Endothelial cell of umbilical vein (primary cell): ENCODE measurements at regions not wholly inside any gene's neighbourhood (a gene's known extent, or its start where the extent isn't known, plus 50 kb on each side); places are given as distances from the start of the nearest gene placed in this dataset.

Source experiments
- BruUV-seq: library from RNA; stranded (reverse); fragments of 400-500 nt; replicated peaks from 2 replicates; lab custom pipeline; 2021; lab: Mats Ljungman, UMichigan
- CTCF ChIA-PET: fragments of 300-600, 350-600 bp; sonication (Branson Sonifier 250); formaldehyde crosslinking; loops from one replicate; lab custom pipeline; 2021; ENCODE audit warnings: antibody characterized with exemption, inconsistent platforms; lab: Charles Lee
- POLR2A ChIA-PET: fragments of 300-600, 350-600 bp; sonication (Branson Sonifier 250); formaldehyde crosslinking; loops from one replicate; lab custom pipeline; 2021; ENCODE audit warnings: antibody characterized with exemption, inconsistent platforms; lab: Charles Lee
- DNase-seq: peaks from one replicate; pipeline ENCODE4 v3.0.0-alpha.2; 2011; ENCODE audit warnings: low read depth, low spot score
- FAIRE-seq: peaks from 2 replicates; lab custom pipeline; 2011; peaks lifted over from hg19 to GRCh38; lab: Jason Lieb, UNC
- H2AFZ ChIP-seq: 2 replicates; pipeline ENCODE4 v1.6.0; 2012; ENCODE audit warnings: low read depth, low read length, control low read depth, inconsistent platforms
- H3K27ac ChIP-seq: 2 replicates; pipeline ENCODE4 v1.5.1; 2011; ENCODE audit warnings: low read depth, mild to moderate bottlenecking, control low read depth, low read length, moderate library complexity; ENCODE audit not compliant: insufficient read depth
- H3K27me3 ChIP-seq, 2 experiments: 2 replicates each; pipeline versions ENCODE4 v1.6.0 to v1.6.1; 2011; ENCODE audit warnings: low read length in 2 of 2, mixed read lengths in 1 of 2; ENCODE audit not compliant: control insufficient read depth in 2 of 2, insufficient read depth in 2 of 2
- H3K36me3 ChIP-seq, 2 experiments: 2 replicates in 1 of 2; 3 replicates in 1 of 2; pipeline ENCODE4 v1.5.1; 2011; ENCODE audit warnings: low read length in 2 of 2, mild to moderate bottlenecking in 1 of 2, moderate library complexity in 1 of 2; ENCODE audit not compliant: control insufficient read depth in 2 of 2, insufficient read depth in 2 of 2; ENCODE audit errors: extremely low read depth in 1 of 2
- H3K4me1 ChIP-seq: 3 replicates; pipeline ENCODE4 v1.5.1; 2011; ENCODE audit warnings: mild to moderate bottlenecking, low read length; ENCODE audit not compliant: control insufficient read depth, insufficient read depth; ENCODE audit errors: extremely low read depth
- H3K4me2 ChIP-seq: 2 replicates; pipeline ENCODE4 v1.6.1; 2011; ENCODE audit warnings: low read length, control low read depth, mixed read lengths; ENCODE audit not compliant: insufficient read depth
- H3K4me3 ChIP-seq, 3 experiments: fragments of 200-600 bp in 1 of 3; sonication (generic), shearing (Covaris generic) in 1 of 3; replicated peaks in 1 of 3; 2 replicates each; pipeline ENCODE4 v1.5.1; 2011 to 2016; ENCODE audit warnings: control low read depth in 3 of 3, low read length in 3 of 3, mild to moderate bottlenecking in 2 of 3, inconsistent platforms in 1 of 3, low read depth in 1 of 3, moderate library complexity in 1 of 3; ENCODE audit not compliant: insufficient read depth in 1 of 3
- H3K79me2 ChIP-seq: 2 replicates; pipeline ENCODE4 v1.6.0; 2012; ENCODE audit warnings: low read length, inconsistent platforms; ENCODE audit not compliant: control insufficient read depth, insufficient read depth
- H3K9ac ChIP-seq: replicated peaks from 2 replicates; pipeline ENCODE3; 2011; ENCODE audit warnings: low read length, control low read depth; ENCODE audit not compliant: insufficient read depth; ENCODE audit errors: extremely low read depth
- H3K9me1 ChIP-seq: replicated peaks from 3 replicates; pipeline ENCODE4 v1.6.0; 2011; ENCODE audit warnings: mild to moderate bottlenecking, low read length; ENCODE audit not compliant: control insufficient read depth, insufficient read depth; ENCODE audit errors: extremely low read depth
- H3K9me3 ChIP-seq: replicated peaks from 2 replicates; pipeline ENCODE4 v1.5.1; 2012; ENCODE audit warnings: low read length, inconsistent platforms; ENCODE audit not compliant: control insufficient read depth, insufficient read depth
- H4K20me1 ChIP-seq: replicated peaks from 2 replicates; pipeline ENCODE3; 2011; ENCODE audit warnings: mild to moderate bottlenecking, low read length; ENCODE audit not compliant: control insufficient read depth, insufficient read depth; ENCODE audit errors: extremely low read depth
- CTCF ChIP-seq, 2 donors: IDR thresholded peaks; 1 replicate in 1 of 2; 2 replicates in 1 of 2; pipeline ENCODE4 v1.5.1; 2011; ENCODE audit warnings: low read length in 2 of 2, mild to moderate bottlenecking in 2 of 2, moderate library complexity in 2 of 2, control low read depth in 1 of 2, inconsistent platforms in 1 of 2, low read depth in 1 of 2; ENCODE audit not compliant: insufficient read depth in 1 of 2; ENCODE audit errors: extremely low read depth in 1 of 2
- EZH2 ChIP-seq: IDR thresholded peaks from 2 replicates; pipeline ENCODE4 v1.6.1; 2012; ENCODE audit warnings: borderline replicate concordance, low read depth, mild to moderate bottlenecking, moderate library complexity, low read length, inconsistent platforms; ENCODE audit not compliant: severe bottlenecking
- FOS ChIP-seq: IDR thresholded peaks from 2 replicates; pipeline ENCODE4 v1.6.1; 2011; ENCODE audit warnings: mild to moderate bottlenecking, low read length, moderate library complexity, borderline replicate concordance; ENCODE audit not compliant: insufficient read depth
- JUN ChIP-seq: IDR thresholded peaks from 2 replicates; pipeline ENCODE4 v1.6.1; 2011; ENCODE audit warnings: borderline replicate concordance, low read depth; ENCODE audit not compliant: insufficient read length, insufficient read depth
- MAX ChIP-seq: IDR thresholded peaks from 2 replicates; pipeline ENCODE4 v1.6.1; 2011; ENCODE audit not compliant: insufficient read depth, insufficient read length
- MYC ChIP-seq: IDR thresholded peaks from one replicate; pipeline ENCODE4 v1.6.1; 2011; ENCODE audit warnings: mild to moderate bottlenecking, low read depth, low read length
- POLR2A ChIP-seq: IDR thresholded peaks from 2 replicates; pipeline ENCODE4 v1.6.1; 2012; ENCODE audit warnings: low read depth, mild to moderate bottlenecking, control low read depth, low read length
- POLR2AphosphoS5 ChIP-seq: IDR thresholded peaks from 2 replicates; pipeline ENCODE4 v1.6.1; 2012; ENCODE audit warnings: low read depth, mild to moderate bottlenecking, control low read depth, low read length, moderate library complexity; ENCODE audit not compliant: insufficient read depth
- dilution Hi-C: fragments of 300-500 bp; cut with MboI; formaldehyde crosslinking; loops from one replicate; pipeline ENCODE4 v1.15.0; 2019; ENCODE audit warnings: low sequenced_read_pairs; ENCODE audit not compliant: extremely low pct_ligation_motif_present
- intact Hi-C: fragments of 100-400 bp; cut with micrococcal nuclease; formaldehyde crosslinking; loops from one replicate; pipeline ENCODE4 v1.10.0; 2022

- no peak for TF ChIP-seq POLR2A
- TF ChIP-seq JUN: no peak
- no peak for TF ChIP-seq EZH2
- TF ChIP-seq MYC: no peak
- TF ChIP-seq FOS: no peak
- no peak for TF ChIP-seq CTCF (IDR thresholded peaks at IDR 0.05; ENCODE audit: extremely low read depth in 1 of 2, insufficient read depth in 1 of 2, low read depth in 1 of 2, low read length in 2 of 2)
- TF ChIP-seq MAX: no peak
- no peak for TF ChIP-seq POLR2AphosphoS5
- intact Hi-C loops (no loop called here), dilution Hi-C loops (no loop called here)
- no TSS peak for BruUV-seq
- Histone ChIP-seq H3K36me3 (no peaks in the 10 kb centered on the region), H3K4me3 (no peak overlapping the region), H3K4me2 (no peak overlapping the region), H2AFZ (no peak overlapping the region), H4K20me1 (no peaks in the 10 kb centered on the region), H3K9ac (no peak overlapping the region), H3K27ac (no peak overlapping the region), H3K79me2 (no peaks in the 10 kb centered on the region), H3K9me1 (no peaks in the 10 kb centered on the region), H3K9me3 (no peaks in the 10 kb centered on the region), H3K4me1 (no peaks in the 10 kb centered on the region), H3K27me3 (peaks cover 2 to 7% of the 10 kb centered on the region in 2 experiments)
- FAIRE-seq: no peak
- ChIA-PET POLR2A (no interaction called here), CTCF (interaction anchor here (1.5 to 2.0 kb wide), 2 partner anchors 11 to 16 kb away, joined by 3 to 10 read pairs; no protein-coding TSS in a partner anchor)
- DNase-seq: no peak
Measured at GRCh38 chr10:29403208-29403607, 114.3 kb downstream of the LYZL1 start.
